PC-3 (cell line): ENCODE measurements at regions not wholly inside any gene's neighbourhood (a gene's known extent, or its start where the extent isn't known, plus 50 kb on each side); places are given as distances from the start of the nearest gene placed in this dataset.

Experiments
- EZH2 ChIP-seq: fragments of 300-600 bp; sonication (generic); IDR thresholded peaks from one replicate; pipeline ENCODE4 v1.6.1; 2017; ENCODE audit warnings: antibody characterized with exemption, mild to moderate bottlenecking, low read length; ENCODE audit not compliant: unreplicated experiment
- TF ChIP-seq, protein P1 (sequence below): fragments of 300-600 bp; sonication (generic); conservative IDR thresholded peaks from 2 replicates; pipeline ENCODE4 v1.5.1; 2017; ENCODE audit warnings: antibody characterized with exemption, low read depth, mild to moderate bottlenecking, low read length

DNA sequence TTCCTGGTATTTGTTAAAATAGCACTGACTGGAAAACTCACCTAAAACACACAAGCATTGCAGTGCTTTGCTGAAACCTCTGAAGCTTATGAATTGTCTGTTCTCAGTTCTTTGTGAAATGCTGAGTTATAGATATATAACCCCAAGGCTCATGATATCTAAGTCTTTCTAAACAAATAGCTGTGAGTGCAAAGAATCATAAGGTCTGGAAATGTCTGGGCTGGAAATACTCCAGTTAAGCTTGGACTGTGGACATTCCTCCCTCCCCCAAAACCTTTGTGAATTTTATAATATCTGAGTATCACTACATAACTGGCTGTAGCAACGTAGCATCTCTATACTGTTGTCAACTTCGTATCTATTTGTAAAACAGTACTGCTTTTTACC is 69.1 kb downstream of the CBLN4 start:
- TF ChIP-seq EZH2: no peak
- TF ChIP-seq, protein P1, sequence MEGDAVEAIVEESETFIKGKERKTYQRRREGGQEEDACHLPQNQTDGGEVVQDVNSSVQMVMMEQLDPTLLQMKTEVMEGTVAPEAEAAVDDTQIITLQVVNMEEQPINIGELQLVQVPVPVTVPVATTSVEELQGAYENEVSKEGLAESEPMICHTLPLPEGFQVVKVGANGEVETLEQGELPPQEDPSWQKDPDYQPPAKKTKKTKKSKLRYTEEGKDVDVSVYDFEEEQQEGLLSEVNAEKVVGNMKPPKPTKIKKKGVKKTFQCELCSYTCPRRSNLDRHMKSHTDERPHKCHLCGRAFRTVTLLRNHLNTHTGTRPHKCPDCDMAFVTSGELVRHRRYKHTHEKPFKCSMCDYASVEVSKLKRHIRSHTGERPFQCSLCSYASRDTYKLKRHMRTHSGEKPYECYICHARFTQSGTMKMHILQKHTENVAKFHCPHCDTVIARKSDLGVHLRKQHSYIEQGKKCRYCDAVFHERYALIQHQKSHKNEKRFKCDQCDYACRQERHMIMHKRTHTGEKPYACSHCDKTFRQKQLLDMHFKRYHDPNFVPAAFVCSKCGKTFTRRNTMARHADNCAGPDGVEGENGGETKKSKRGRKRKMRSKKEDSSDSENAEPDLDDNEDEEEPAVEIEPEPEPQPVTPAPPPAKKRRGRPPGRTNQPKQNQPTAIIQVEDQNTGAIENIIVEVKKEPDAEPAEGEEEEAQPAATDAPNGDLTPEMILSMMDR: no peak
